ENCODE measurements at regions not wholly inside any gene's neighbourhood (a gene's known extent, or its start where the extent isn't known, plus 50 kb on each side); places are given as distances from the start of the nearest gene placed in this dataset.

DNA sequence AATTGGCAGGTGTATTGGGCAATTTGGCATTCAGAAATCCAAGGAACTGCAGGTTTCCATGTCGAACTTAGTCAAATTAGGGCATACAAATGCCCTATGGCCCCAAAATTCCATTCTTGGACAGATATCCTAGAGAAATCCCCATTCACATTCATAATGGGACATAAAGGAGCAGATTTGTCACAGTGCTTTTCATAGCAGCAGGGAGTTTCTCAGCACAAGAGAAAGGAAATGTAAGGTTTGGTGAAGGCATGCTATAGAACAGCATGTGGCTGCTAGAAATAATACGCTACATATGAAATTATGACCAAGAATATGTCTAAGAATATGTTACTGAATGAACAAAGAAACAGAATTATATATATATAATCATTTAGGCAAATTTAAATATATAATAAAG, 437.5 kb upstream of the BOD1L1 start:
- DNase-seq = no peak

DNA sequence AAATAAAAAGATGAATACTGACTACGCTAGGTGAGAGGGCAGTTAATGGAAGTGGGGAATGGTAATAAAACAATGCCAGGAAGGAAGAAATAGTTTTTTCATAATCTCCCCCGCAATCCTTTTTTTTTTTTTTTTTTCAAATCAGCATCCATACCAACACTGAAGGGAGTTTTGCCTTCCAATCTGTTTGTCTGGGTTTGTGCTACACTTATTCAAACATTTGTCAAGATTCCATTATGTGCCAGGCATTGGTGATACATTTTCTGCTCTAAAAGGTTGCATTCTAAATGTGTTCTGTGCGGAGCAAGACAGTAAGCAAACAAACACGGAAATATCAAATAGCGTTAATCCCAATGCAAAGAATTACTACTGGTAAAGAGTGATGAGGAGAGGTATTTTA, 437.9 kb upstream of the BOD1L1 start:
- DNase-seq = no peak

DNA sequence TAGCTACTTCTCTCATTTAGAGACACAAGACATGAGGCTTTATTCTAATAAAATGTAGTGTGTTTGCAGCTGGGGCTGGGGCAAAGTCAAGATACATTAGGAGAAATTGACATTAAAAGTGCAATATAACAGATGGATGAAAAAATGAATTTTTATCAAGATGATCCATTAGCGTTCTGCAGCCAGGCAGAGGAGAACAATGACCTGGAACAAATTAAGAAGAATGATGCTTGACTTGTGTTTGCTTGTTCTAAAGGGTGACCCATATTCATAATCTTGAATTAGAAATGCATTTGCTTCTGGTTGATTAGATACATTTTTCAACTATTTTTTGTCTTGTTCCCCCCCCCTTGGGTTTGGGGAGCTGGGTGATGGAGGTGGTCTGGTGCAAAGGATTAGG, 439.5 kb upstream of the BOD1L1 start:
- DNase-seq = no peak

- DNase-seq = no peak
These were observed 442.4 kb upstream of the BOD1L1 start for GRCh38 chr4:14069886-14070285.

GRCh38 chr4:14070289-14070880, 442.9 kb upstream of the BOD1L1 start:
- no peak for DNase-seq

DNA sequence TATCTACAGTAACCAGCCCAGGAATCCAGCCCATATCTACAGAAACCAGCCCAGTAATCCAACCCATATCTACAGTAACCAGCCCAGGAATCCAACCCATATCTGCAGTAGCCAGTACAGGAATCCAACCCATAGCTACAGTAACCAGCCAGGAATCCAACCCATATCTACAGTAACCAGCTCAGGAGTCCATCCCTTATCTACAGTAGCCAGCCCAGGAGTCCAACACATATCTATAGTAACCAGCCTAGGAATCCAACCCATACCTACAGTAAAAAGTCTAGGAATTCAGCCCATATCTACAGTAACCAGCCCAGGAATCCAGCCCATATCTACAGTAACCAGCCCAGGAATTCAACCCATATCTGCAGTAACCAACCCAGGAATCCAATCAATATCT, 445.0 kb upstream of the BOD1L1 start:
- DNase-seq = no peak

- DNase-seq = no peak
These were observed 449.3 kb upstream of the BOD1L1 start for GRCh38 chr4:14076776-14077175.

GRCh38 chr4:14078326-14078725, 450.8 kb upstream of the BOD1L1 start:
- no peak for DNase-seq

DNA sequence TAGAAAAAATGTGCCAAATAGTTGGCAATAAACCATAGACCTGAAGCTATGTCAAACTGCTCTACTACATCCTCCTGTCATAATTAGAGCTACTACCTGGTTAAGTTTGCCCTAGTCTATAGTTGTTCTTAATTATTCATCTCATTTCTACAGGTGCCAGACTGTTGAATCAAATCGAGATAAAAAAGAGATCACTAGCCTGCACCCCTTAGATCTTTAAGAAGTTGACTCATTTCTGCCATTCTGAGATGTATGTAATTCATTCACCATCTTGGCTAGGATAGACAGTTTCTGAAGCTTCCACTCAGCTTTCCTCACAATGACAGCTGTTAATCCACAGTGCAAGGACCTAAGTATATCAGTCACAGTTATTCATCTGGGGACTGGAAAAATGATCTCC, 452.1 kb upstream of the BOD1L1 start:
- no peak for DNase-seq

DNA sequence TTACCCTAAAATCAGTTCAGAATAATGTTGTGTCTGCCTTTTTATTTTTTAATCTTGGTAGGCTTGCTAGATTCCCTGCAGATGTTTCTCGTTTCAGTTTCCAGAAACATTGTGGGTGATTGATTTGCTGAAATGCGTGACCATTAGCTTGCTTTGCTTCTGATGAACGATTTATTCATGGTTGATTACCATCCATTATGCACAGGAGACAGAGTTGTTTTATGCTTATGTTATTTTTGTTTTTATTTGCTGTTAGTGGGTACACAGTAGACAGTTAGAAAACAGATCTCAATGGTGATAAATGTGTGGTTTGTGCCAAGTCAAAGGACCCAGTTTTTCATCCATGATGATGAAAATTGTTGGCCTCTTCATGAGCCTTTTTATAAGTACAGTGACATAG, 455.6 kb upstream of the BOD1L1 start:
- DNase-seq = no peak

DNA sequence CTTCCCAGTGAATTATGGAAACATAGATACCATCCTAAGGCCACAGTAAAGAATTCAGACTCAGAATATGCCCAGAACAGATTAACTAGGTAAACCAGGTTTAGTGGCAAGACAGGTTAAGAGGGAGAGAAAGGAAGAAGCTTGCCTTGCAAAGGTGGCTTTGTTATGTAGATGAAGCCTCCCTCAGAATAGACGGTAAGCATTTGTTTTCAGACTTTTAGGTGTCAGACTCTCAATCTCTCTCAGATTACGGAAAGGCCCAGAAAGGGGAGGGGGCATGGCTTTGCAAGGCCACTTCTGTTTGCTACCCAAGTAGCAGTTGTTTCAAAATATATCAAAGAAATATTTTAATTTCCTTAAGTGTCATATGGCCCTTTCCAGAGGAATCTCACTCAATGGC, 457.1 kb upstream of the BOD1L1 start:
- no peak for DNase-seq

DNA sequence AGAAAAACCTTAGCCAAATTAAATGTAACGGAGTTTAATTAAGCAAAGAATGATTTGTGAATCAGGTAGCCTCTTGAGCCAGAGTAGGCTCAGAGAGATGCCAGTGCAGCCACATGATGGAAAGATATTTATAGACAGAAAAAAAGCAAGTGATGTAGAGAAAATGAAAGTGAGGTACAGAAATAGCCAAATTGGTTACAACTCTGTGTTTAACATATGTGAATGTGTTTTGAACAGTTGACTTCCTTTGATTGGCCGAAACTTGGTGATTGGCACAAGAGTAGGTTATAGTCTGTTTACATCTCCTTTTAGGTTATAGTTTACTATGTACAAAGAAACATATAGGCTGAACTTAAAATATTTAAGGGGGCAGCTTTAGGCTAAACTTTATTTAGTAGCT, 459.9 kb upstream of the BOD1L1 start:
- DNase-seq = no peak

DNA sequence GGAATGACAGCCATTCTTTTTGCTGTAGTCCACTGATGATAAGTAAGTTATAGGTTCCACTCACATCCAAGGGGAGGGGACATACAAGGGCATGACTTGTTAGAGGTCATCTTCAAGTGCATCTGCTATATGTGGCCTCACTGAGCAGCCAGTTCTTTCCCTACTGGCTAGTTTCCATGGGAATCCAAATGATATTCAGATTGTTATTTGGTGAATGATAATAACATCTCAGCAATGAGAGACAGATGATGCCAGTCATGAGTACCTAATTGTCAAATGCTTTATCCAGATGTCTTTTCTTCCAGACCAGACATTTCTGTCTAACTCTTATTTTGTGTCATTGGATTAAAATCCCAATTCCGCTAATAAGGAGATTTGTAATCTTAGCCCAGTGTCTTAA, 460.4 kb upstream of the BOD1L1 start:
- DNase-seq = no peak

GRCh38 chr4:14091531-14091930, 464.0 kb upstream of the BOD1L1 start:
- no peak for DNase-seq

DNA sequence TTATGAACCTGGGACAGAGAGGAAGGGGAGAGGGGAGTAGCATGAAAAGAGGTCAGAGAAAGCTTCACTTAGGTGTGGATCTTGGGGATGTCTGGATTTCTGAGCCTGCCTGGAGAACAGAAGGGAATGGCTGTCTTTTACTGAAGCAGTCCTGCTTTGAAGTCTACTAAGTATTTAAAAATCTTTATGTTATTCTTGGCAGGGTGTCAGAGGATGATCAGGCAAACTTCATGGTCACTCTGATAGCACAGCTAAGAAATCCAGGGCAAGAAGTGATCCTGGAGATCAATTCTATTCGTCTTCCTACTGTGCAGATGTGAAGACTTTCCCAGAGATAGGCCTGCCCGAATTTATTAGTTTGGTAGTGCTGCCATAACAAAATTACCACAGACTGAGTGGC, 464.4 kb upstream of the BOD1L1 start:
- no peak for DNase-seq

GRCh38 chr4:14092741-14093140, 465.2 kb upstream of the BOD1L1 start:
- no peak for DNase-seq

- DNase-seq = no peak
These were observed 468.3 kb upstream of the BOD1L1 start for GRCh38 chr4:14095831-14096230.

- DNase-seq = no peak
These were observed 469.0 kb upstream of the BOD1L1 start for GRCh38 chr4:14096396-14096965.

DNA sequence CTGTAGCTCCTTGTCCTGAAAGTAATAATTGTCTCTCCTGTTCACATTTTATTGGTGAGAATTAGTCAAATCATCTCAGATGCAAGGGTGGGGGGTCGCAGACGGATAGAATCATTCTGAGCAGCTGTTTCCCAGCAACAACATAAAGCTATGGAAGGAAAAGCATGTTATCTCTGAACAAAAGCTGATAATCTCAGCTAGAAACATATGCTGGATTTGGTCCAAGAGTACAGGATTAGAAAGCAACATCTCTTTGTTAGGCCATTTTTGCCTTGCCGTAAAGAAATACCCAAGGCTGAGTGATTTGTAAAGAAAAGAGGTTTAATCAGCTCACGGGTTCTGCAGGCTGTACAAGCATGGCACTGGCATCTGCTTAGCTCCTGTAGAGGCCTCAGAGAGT, 472.8 kb upstream of the BOD1L1 start:
- no peak for DNase-seq

DNA sequence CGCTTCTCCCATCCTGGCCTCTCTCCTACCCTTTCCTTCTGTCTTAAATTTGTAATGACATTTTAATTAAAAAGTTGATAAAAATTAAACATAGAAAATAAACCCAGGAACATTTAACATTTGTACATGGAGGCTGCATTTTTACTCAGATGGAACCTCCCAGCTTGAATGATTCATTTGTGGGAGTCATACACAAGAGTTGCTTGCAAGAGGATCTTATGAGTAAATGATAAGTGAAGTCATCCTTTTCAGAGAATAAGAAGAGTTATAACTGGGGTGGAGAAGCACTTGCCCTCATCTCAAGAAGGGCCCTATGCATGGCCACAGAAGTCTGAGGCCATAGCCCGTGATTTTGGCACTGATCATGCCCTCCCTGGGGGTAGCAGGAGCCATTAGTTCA, 482.9 kb upstream of the BOD1L1 start:
- DNase-seq = no peak

- DNase-seq = no peak
These were observed 484.2 kb upstream of the BOD1L1 start for GRCh38 chr4:14111730-14112181.

GRCh38 chr4:14115106-14115505, 487.6 kb upstream of the BOD1L1 start:
- no peak for DNase-seq

GRCh38 chr4:14117575-14118238, 490.2 kb upstream of the BOD1L1 start:
- DNase-seq = no peak

DNA sequence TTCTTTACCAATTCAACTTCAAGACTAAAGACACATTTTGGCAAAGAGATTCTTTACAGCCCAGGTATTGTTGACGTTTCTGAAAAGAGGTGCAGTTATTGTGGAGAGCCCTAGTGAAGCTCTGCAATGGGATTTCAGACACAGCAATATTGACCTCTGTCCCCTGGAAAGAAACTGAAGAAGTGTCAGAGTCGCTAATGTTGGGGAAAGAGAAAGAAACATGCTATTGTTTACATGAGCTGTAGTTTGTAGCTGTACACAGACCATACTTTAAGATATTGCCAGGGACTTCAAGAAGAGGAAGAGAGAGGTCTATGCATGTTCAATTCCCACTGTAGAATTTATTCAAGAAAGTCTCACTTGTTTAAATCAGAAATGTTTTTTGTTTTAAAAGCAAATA, 497.3 kb upstream of the BOD1L1 start:
- DNase-seq = no peak
